ENCODE measurements at regions not wholly inside any gene's neighbourhood (a gene's known extent, or its start where the extent isn't known, plus 50 kb on each side); places are given as distances from the start of the nearest gene placed in this dataset.

DNA sequence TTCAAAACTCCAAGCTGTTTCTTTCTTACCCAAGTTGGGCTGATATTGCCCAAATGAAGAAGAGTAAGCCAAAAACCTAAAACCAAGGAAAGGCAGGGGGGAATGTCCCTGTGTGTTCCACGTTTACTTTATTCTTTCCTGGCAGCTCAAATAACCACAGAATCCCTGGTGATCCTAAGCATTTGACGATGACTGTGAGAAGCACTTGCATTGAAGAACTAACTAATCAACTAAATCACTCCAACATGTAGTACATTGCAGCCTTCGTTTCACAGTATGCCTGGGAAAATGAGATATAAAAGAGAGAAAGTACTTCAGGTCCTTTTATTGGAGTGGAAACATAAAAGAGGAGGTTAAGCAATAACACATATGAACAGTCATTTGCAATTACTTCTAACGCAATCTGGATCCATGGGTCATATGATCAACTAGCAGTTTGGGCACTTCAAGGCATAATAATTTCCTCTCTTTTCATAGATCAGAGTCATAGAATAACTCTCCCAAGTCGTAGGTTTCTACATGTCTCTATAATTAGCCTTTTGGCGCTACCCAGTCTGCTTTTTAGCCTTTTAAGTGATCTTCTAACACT is 338.4 kb downstream of the TMEM167A start:
- WGBS (ENCODE audit: insufficient coverage): 72% methylated on average over 4 of the region's 6 CpGs
- no peak for DNase-seq (ENCODE audit: low read depth in 4 of 6, low spot score in 6 of 6)
- H3K4me3 ChIP-seq (ENCODE audit: low read depth, low read length): no peak overlapping the region
- H3K4me1 ChIP-seq (ENCODE audit: control insufficient read depth, insufficient read depth, low read length): peaks cover 4% of the 10 kb centered on the region
- H3K27me3 ChIP-seq (ENCODE audit: control insufficient read depth, insufficient read depth, low read length): no peaks in the 10 kb centered on the region
- no peak overlapping the region for H3K27ac ChIP-seq (ENCODE audit: low read depth, low read length)
- no peaks in the 10 kb centered on the region for H3K36me3 ChIP-seq (ENCODE audit: control insufficient read depth, insufficient read depth, low read length)
- no peaks in the 10 kb centered on the region for H3K9me3 ChIP-seq (ENCODE audit: control insufficient read depth, insufficient read depth, low read length)

DNA sequence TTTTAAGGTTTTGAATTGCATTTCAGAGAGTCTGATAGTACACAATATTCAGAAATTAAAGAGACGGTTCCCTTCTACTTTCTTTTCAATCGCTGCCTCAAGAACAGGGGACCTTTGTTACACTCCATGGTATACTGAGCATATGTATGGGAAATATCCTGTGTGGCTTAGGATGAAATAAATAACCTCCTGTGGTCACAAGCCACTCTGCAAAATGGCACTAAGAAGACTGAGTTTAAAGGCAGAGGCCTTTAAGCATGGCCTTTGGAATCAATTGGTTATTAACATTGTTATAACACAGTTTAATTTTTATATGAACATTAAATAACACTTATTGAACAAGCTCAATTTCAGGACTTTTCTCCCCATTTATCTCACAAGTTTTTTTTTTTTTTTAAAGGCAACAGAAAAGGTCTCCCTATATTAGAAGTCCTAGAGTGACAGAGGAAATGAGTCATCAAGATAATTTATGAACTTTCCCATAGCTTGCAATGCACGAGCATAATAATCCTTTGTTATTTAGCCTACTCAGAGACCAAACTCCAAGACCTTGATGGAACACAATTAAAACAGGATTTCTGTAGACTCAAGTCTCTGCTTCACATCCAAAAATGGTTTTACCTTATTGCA is 341.9 kb downstream of the TMEM167A start:
- no peak for DNase-seq (ENCODE audit: low read depth in 4 of 6, low spot score in 6 of 6)
- Histone ChIP-seq H3K36me3 (ENCODE audit: control insufficient read depth, insufficient read depth, low read length) (no peaks in the 10 kb centered on the region), H3K9me3 (ENCODE audit: control insufficient read depth, insufficient read depth, low read length) (no peaks in the 10 kb centered on the region), H3K4me1 (ENCODE audit: control insufficient read depth, insufficient read depth, low read length) (peaks cover 4% of the 10 kb centered on the region), H3K4me3 (ENCODE audit: low read depth, low read length) (no peak overlapping the region), H3K27me3 (ENCODE audit: control insufficient read depth, insufficient read depth, low read length) (no peaks in the 10 kb centered on the region), H3K27ac (ENCODE audit: low read depth, low read length) (peak overlapping the region; percentile 1)
- WGBS (ENCODE audit: insufficient coverage): 40% methylated on average over 1 of the region's 3 CpGs

DNA sequence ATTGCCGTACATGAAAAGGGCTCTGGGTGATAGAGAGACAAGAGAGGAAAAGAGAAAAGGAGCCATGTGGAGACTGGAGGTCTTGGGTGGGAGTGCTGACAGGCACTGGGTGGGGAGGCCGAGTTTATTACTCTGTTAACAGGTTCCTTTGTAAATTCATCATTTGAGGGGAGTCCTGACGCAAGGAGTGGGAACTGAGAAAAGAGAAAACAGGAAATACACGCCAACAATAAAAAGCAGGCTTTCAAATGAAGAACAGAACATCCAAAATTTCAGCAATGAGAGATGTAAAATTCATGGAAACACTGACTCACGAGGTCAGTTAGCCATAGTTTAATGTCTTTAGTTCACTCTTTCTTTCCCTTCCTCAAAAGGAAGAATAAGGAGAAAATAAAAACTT is 342.8 kb downstream of the TMEM167A start:
- Histone ChIP-seq H3K4me3 (ENCODE audit: low read depth, low read length) (no peak overlapping the region), H3K36me3 (ENCODE audit: control insufficient read depth, insufficient read depth, low read length) (no peaks in the 10 kb centered on the region), H3K9me3 (ENCODE audit: control insufficient read depth, insufficient read depth, low read length) (no peaks in the 10 kb centered on the region), H3K27me3 (ENCODE audit: control insufficient read depth, insufficient read depth, low read length) (no peaks in the 10 kb centered on the region), H3K27ac (ENCODE audit: low read depth, low read length) (peak overlapping the region; percentile 1), H3K4me1 (ENCODE audit: control insufficient read depth, insufficient read depth, low read length) (peaks cover 4% of the 10 kb centered on the region)
- DNase-seq (ENCODE audit: low read depth in 4 of 6, low spot score in 6 of 6): no peak
- WGBS (ENCODE audit: insufficient coverage): 80% methylated on average over 2 of the region's 5 CpGs

DNA sequence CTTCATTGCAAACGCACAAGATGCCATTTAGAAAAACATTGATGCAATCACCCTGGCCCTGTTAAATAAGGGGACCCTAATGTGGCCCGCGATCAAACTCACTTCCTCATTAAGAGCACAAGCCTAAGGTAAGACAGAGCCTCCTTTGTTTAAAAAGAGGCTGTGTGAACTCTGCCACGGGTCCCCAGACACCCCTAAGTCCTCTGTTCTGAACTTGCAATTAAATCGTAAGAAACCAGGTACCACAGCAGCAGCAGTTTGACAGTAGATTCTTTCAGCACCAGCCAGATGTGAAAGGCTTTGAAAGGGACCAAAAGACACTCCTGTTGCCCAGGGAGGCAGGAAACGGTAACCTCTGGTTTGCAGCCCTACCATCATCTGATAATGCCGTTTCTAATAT is 346.3 kb downstream of the TMEM167A start:
- DNase-seq (ENCODE audit: low read depth in 4 of 6, low spot score in 6 of 6): peak in 1 of 6 donors; percentile 18
- Histone ChIP-seq H3K36me3 (ENCODE audit: control insufficient read depth, insufficient read depth, low read length) (no peaks in the 10 kb centered on the region), H3K9me3 (ENCODE audit: control insufficient read depth, insufficient read depth, low read length) (no peaks in the 10 kb centered on the region), H3K27me3 (ENCODE audit: control insufficient read depth, insufficient read depth, low read length) (no peaks in the 10 kb centered on the region), H3K4me1 (ENCODE audit: control insufficient read depth, insufficient read depth, low read length) (peaks cover 4% of the 10 kb centered on the region), H3K4me3 (ENCODE audit: low read depth, low read length) (no peak overlapping the region), H3K27ac (ENCODE audit: low read depth, low read length) (no peak overlapping the region)
- 42% methylated on average over 5 of the region's 7 CpGs for WGBS (ENCODE audit: insufficient coverage)

DNA sequence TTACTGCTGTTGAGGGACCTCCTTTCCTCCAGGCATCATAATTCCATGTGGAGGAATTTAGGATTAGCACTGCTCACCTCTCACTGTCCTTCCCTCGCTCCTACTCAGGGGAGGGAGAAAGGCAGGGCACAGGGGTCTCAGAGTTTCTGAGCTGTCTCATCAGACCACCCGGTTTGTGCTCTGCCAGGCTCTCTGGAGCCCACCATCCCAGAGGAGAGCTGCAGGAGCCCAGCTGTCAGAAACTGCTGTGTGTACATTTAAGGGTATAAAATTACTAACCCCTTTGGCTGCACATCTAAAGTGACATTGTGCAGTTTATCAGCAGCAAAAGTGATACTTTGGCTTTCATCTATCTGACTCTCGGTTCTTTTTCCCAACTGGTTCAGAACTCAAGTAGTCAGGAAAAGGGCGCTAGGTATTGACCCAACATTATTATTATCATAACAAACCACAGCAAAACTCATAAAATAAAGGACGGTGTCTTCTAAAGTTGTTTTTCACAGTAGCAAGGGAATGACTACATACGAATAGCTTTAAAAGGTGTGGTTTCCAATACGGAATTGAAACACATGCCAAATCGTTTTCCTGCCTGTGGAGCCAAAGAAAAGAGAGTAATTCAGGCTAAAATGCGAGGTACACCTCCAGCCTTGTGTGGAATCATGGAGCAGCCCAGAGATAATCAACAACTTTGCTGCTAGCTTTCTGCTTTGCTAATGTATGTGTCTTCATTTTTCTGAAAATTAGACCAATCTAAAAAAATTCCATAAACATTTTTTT is 348.1 kb downstream of the TMEM167A start:
- peak in 1 of 6 donors; percentile 21 for DNase-seq (ENCODE audit: low read depth in 4 of 6, low spot score in 6 of 6)
- Histone ChIP-seq H3K4me1 (ENCODE audit: control insufficient read depth, insufficient read depth, low read length) (no peaks in the 10 kb centered on the region), H3K4me3 (ENCODE audit: low read depth, low read length) (no peak overlapping the region), H3K27me3 (ENCODE audit: control insufficient read depth, insufficient read depth, low read length) (no peaks in the 10 kb centered on the region), H3K36me3 (ENCODE audit: control insufficient read depth, insufficient read depth, low read length) (no peaks in the 10 kb centered on the region), H3K27ac (ENCODE audit: low read depth, low read length) (no peak overlapping the region), H3K9me3 (ENCODE audit: control insufficient read depth, insufficient read depth, low read length) (no peaks in the 10 kb centered on the region)
- 81% methylated on average over 4 of the region's 9 CpGs for WGBS (ENCODE audit: insufficient coverage)

DNA sequence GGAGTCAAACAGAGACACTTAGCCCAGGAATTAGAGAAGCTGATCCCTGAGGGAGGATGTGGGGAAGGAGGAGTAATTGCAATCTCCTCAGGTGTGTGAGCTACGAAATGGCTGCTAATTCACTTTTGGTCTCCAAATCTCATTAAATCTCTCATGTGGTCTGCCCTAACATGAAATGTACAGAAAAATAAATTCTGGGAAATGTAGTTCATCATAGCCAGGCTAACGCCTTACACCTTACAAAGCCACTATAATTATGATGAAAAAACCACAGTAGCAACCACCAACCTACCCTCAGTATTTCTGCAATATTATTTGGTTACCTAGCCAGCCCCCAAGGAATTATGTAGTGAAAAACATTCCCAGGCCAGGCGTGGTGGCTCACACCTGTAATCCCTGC is 354.0 kb downstream of the TMEM167A start:
- Histone ChIP-seq H3K36me3 (ENCODE audit: control insufficient read depth, insufficient read depth, low read length) (no peaks in the 10 kb centered on the region), H3K9me3 (ENCODE audit: control insufficient read depth, insufficient read depth, low read length) (no peaks in the 10 kb centered on the region), H3K4me3 (ENCODE audit: low read depth, low read length) (no peak overlapping the region), H3K27ac (ENCODE audit: low read depth, low read length) (no peak overlapping the region), H3K4me1 (ENCODE audit: control insufficient read depth, insufficient read depth, low read length) (no peaks in the 10 kb centered on the region), H3K27me3 (ENCODE audit: control insufficient read depth, insufficient read depth, low read length) (no peaks in the 10 kb centered on the region)
- WGBS (ENCODE audit: insufficient coverage): 100% methylated on average over 1 of the region's 3 CpGs
- no peak for DNase-seq (ENCODE audit: low read depth in 4 of 6, low spot score in 6 of 6)

DNA sequence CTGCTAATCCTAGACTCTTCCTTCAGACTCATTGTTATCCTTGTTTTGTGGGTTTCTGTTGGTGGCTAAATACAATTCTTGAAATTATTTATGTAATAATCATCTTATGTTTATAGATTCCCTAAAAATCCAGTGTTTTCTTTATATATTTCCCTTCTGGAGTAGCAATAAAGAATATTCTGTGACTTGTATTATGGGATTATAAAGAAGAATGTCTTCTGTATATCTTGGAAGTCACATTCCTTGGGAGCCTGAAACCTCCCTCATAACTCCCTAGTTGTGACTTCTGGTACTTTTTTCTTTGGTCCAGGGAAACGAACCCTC is 356.1 kb downstream of the TMEM167A start:
- WGBS (ENCODE audit: insufficient coverage): no CpG with 5 or more reads among the region's 1 CpG
- Histone ChIP-seq H3K36me3 (ENCODE audit: control insufficient read depth, insufficient read depth, low read length) (no peaks in the 10 kb centered on the region), H3K4me3 (ENCODE audit: low read depth, low read length) (no peak overlapping the region), H3K9me3 (ENCODE audit: control insufficient read depth, insufficient read depth, low read length) (no peaks in the 10 kb centered on the region), H3K27ac (ENCODE audit: low read depth, low read length) (no peak overlapping the region), H3K4me1 (ENCODE audit: control insufficient read depth, insufficient read depth, low read length) (no peaks in the 10 kb centered on the region), H3K27me3 (ENCODE audit: control insufficient read depth, insufficient read depth, low read length) (no peaks in the 10 kb centered on the region)
- DNase-seq (ENCODE audit: low read depth in 4 of 6, low spot score in 6 of 6): no peak

DNA sequence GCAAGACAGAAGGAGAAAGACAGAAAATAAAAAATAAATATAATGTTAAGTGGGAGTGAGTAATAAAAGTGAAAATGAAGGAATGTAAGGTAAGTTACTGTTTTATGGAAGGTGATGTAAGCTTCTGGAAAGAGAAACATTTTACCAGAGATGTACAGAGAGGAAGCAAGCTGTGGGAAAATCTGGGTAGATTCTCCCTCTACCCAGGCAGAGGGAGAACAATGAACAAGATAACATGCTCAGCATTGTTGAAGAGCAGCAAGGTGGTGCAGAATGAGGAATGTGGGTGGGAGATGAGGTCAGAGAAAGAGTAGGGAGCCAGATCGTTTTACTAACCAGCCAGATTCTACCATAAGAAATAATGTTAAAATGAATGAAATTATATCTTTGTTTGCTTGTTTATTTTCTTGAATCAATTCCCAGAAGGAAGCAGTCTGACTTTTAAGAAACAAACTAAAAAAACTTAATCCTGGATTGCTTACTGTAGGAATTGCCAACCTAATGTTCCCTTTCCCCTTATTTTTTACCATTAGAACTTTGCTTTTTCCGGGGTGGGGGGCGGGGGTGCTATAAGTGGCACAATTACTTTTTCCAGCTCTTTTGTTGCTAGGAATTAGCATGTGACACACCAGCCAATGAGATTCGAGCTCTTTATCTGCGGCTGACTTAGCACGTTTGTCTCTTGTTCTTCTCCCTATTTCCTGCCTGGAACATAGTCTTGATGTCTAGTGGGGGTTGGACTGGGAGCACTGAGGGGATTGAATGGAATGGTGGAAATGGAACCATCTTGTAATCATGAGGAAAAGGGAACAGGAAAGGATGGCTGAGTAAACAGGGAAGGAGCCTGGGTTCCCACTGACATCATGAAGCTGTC is 356.7 kb downstream of the TMEM167A start:
- H3K9me3 ChIP-seq (ENCODE audit: control insufficient read depth, insufficient read depth, low read length): no peaks in the 10 kb centered on the region

DNA sequence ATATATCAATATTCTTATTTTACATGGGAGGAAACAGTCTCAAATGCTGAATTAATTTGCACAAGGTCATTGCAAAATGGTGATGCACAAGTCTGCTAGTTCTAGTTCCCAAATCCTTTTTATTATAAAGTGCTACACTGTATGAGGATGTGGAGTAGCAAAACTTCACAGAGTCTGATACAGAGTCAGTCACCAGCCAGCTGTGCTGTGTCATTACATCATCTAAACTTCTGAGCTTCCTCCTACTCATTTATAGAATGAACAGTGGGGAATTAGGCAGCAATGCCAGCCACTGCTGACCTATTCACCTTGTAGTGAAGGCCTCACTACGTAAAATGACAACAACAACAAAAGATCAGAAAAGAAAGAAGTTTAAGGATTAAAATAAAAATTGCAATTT is 357.8 kb downstream of the TMEM167A start:
- no peaks in the 10 kb centered on the region for H3K27me3 ChIP-seq (ENCODE audit: control insufficient read depth, insufficient read depth, low read length)
- peak in 1 of 6 donors; percentile 21 for DNase-seq (ENCODE audit: low read depth in 4 of 6, low spot score in 6 of 6)
- H3K4me3 ChIP-seq (ENCODE audit: low read depth, low read length): no peak overlapping the region
- no peak overlapping the region for H3K27ac ChIP-seq (ENCODE audit: low read depth, low read length)
- no peaks in the 10 kb centered on the region for H3K36me3 ChIP-seq (ENCODE audit: control insufficient read depth, insufficient read depth, low read length)
- no peaks in the 10 kb centered on the region for H3K9me3 ChIP-seq (ENCODE audit: control insufficient read depth, insufficient read depth, low read length)
- no peaks in the 10 kb centered on the region for H3K4me1 ChIP-seq (ENCODE audit: control insufficient read depth, insufficient read depth, low read length)
- no CpG with 5 or more reads among the region's 1 CpG for WGBS (ENCODE audit: insufficient coverage)

More for the DNA sequence above, 356.7 kb downstream of the TMEM167A start:
- Histone ChIP-seq H3K27ac (ENCODE audit: low read depth, low read length) (peak overlapping the region; percentile 33), H3K27me3 (ENCODE audit: control insufficient read depth, insufficient read depth, low read length) (no peaks in the 10 kb centered on the region), H3K4me3 (ENCODE audit: low read depth, low read length) (no peak overlapping the region), H3K36me3 (ENCODE audit: control insufficient read depth, insufficient read depth, low read length) (no peaks in the 10 kb centered on the region), H3K4me1 (ENCODE audit: control insufficient read depth, insufficient read depth, low read length) (no peaks in the 10 kb centered on the region)
- DNase-seq (ENCODE audit: low read depth in 4 of 6, low spot score in 6 of 6): no peak
- WGBS (ENCODE audit: insufficient coverage): 58% methylated on average over 4 of the region's 6 CpGs
